GM10266 (cell line): ENCODE measurements at regions not wholly inside any gene's neighbourhood (a gene's known extent, or its start where the extent isn't known, plus 50 kb on each side); places are given as distances from the start of the nearest gene placed in this dataset.
"Not testable (repeated sequence)": the region's sequence is repeated elsewhere in the genome, so short reads cannot be mapped to it uniquely, and the experiment has no call there.

ENCODE experiments used
- DNase-seq: peaks from one replicate; pipeline ENCODE4 v3.0.0; 2012; ENCODE audit errors: extremely low spot score
- CTCF ChIP-seq: IDR thresholded peaks from 2 replicates; pipeline ENCODE4 v1.5.1; 2012; ENCODE audit warnings: mild to moderate bottlenecking, low read depth; ENCODE audit not compliant: control insufficient read depth, insufficient read depth; ENCODE audit errors: missing control alignments

GRCh38 chr17:20924306-20924705 lies 118.5 kb downstream of the USP22 start:
- DNase-seq = no peak

GRCh38 chr17:20925091-20925490 lies 117.7 kb downstream of the USP22 start:
- TF ChIP-seq CTCF = no peak
- no peak for DNase-seq

More at GRCh38 chr17:20924306-20924705, 118.5 kb downstream of the USP22 start:
- TF ChIP-seq CTCF = no peak

GRCh38 chr17:20925954-20926353 lies 116.9 kb downstream of the USP22 start:
- DNase-seq = no peak
- TF ChIP-seq CTCF = no peak

- no peak for TF ChIP-seq CTCF
Measured at GRCh38 chr17:20926532-20926931, 116.3 kb downstream of the USP22 start.

GRCh38 chr17:20927308-20927977 lies 115.4 kb downstream of the USP22 start:
- no peak for TF ChIP-seq CTCF
- DNase-seq = no peak

More at GRCh38 chr17:20926532-20926931, 116.3 kb downstream of the USP22 start:
- no peak for DNase-seq

GRCh38 chr17:20929334-20929733 lies 113.5 kb downstream of the USP22 start:
- DNase-seq = no peak
- TF ChIP-seq CTCF = no peak

- no peak for DNase-seq
- no peak for TF ChIP-seq CTCF
Measured at GRCh38 chr17:20930081-20930760, 112.6 kb downstream of the USP22 start.

GRCh38 chr17:20933040-20933439 lies 109.8 kb downstream of the USP22 start:
- not testable (repeated sequence) for DNase-seq
